HG03025 (cell line): ENCODE measurements at regions not wholly inside any gene's neighbourhood (a gene's known extent, or its start where the extent isn't known, plus 50 kb on each side); places are given as distances from the start of the nearest gene placed in this dataset.

ENCODE experiments used
- ATAC-seq: cut with Tn5 transposase; IDR thresholded peaks from one replicate; pipeline ENCODE4 v1.9.1; 2021; ENCODE audit warnings: mild to moderate bottlenecking, moderate library complexity; ENCODE audit not compliant: unreplicated experiment, low FRiP score

DNA sequence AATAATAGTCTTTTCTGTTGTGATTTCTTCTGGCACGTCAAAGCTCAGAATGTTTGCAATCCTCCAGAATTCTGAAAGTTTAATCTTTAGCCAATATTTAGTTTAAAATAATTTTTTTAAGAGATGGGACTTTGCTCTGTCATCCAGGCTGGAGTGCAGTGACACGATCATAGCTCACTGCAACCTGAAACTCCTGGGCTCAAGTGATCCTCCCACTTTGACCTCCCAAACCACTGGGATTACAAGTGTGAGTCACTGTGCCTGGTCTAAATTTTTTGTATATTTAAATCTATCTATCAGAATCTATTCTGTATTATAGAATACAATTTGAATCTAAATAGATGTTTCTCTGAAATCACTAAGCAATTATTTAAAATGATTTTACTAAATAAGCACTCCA, 572.7 kb downstream of the VRK1 start:
- ATAC-seq: no peak

DNA sequence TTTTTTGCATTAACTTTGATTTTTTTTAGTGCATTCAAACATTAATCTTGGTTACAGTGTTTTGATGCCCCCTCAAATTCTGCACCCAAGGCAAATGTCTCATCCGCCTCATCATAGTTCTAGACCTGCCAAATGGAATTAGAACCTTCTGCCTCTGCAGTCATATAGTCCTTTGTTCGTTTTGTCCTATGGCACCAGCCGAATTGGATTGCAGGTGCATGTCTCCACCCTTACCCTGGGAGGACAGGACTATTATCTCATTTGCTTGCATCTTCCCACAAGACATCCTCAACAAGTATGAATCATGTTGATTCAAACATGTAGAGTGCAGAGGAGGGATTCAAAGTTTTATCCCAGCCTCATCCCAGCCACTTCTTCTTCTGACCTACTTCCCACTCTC, 579.1 kb downstream of the VRK1 start:
- ATAC-seq: no peak

DNA sequence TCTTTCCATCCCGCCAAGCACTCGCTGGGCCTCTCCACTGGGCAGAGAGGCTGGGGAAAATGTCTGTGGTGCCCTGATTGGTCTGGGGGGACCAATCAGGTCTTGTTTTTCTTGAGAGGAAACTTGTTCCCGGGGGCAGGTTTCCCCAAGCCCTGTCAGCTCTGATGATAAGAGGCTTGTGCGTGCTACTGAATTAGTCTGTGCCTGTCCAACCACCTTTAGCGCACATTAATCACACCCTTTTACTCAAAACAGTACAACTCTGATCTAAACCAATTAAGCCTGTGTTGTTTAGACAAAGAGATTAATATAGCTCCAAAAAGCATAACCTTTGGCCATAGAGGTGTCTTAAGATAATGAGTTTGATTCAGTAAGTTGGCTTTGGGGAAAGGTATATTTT, 580.4 kb downstream of the VRK1 start:
- ATAC-seq: no peak

DNA sequence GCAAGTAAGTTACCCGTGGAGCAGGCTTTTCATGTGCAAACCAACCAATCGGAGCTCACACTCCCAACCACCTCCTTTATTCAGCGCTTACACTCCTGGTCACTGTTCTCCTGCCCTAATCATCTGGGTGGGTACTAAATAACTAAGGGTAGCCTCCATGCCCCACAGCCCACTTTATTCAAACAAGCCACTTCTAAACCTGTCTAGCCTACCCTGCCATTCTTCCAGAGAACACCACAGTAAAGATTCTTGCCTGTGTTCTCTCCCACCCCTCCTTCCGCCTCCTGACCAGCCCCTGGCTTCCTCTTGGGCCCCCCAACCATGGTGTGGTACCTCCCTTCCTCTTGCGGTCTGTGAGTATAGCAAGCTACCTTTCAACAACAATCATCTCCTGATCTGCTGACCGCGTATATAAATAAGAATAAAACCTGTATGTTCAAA, 581.9 kb downstream of the VRK1 start:
- no peak for ATAC-seq

DNA sequence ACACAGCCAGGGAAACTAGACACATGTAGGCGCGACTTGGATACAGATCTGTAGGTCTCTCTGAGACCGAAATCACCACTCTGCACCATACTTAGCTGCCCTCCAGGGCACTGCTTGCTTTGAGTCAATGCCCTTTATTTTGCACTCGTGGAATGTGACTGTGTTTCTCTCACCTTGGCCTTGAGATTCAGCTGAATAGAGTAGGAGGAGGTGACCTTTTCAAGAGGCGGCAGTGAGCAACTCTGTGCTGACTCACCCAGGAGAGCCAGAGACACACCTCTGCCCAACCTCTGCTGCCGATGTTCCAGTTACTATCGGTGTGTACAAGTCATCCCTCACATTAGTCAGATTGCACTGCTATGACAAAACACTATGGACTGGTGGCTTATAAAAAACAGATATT, 583.4 kb downstream of the VRK1 start:
- no peak for ATAC-seq

DNA sequence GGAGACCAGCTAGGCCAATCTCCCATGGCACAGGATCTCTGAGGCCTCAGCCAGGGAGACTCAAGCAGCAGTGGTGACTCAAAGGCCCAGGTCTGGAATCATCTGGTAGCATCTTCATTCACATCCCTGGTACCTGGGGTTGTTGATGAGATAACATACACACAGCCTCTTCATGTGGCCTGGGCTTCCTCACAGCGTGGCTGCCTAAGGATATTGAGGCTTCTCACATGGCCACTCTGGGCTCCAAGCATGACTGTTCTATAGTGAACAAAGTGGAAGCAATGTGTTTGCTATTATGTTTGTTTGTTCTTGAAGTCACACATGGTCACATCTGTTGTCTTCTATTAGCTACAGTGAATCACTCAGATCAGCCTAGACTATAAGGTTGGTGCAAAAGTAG, 584.1 kb downstream of the VRK1 start:
- no peak for ATAC-seq

DNA sequence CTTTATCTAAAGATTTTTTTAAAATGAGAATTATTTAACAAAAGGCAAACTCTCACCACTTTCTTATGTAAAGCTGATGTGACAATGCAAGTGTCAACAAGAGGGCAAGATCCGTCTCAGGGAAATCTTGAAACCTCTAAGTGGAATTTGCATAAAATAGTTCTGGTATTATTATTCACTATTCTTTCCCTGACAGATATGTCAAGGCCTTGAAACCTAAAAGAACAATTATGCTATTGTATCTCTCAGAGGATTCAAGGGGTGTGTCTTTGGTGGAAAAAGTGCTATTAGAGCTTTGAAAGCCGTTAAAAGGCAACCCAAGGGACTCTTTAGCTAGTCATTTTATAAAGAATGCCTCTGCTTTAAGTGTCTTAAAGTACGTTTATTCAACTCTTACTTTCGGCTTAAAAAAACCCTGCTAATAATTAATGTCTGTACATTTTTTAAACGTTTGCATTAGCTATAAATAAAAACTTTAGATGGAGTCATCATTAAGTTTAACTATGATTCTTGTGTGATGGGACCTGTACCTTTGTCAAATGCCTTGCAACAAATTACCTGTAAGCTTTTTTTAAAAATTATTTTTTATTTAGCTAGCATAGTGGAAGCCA, 585.5 kb downstream of the VRK1 start:
- no peak for ATAC-seq

DNA sequence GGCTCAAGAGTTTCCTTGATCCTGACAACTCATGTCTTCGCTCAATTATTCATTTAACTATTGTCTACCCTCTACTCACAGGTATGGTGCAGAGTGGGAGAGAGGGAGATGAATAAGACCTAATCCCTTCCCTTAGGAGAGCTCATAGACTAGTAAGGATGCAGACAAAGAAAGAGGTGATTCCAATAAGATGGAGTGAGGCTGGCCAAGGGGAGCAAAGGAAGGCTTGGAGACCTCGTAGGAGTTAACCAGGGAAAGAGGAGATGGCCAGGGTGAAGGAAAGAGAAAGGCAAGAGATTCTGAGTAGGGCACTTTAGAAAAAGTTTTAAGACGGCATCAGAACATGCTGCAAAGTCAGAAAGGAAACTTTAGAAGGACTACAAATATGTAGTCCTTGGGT, 588.5 kb downstream of the VRK1 start:
- ATAC-seq: no peak

DNA sequence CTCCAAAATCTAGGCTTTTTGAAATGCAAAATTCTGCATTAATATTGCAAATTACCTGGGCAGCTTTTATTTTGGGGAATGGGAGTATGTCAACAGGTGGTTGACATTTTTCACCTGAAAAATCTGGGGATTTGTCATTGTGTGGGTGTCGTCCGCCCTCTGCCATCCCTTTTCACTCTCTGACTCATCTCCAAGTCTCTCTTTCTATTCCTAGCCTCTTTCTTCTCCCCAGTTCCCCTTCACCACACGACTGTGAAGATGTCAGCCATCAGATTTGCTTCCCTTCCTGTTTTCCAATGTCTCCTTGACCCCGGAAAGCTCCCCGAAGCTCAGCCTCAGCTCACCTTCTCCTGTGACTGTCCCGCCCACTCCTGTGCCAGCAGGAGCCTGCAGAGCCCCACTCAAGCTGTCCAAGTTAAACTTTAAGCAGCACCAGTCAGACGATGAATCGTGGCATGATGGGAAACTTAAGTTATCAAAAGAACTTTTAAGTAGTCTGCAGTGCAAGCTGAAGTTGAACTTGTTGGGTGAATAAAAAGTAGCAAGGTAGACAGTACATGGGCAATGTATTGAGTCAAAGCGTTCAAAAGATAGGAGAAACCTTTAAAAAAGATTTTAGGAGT, 590.2 kb downstream of the VRK1 start:
- no peak for ATAC-seq

DNA sequence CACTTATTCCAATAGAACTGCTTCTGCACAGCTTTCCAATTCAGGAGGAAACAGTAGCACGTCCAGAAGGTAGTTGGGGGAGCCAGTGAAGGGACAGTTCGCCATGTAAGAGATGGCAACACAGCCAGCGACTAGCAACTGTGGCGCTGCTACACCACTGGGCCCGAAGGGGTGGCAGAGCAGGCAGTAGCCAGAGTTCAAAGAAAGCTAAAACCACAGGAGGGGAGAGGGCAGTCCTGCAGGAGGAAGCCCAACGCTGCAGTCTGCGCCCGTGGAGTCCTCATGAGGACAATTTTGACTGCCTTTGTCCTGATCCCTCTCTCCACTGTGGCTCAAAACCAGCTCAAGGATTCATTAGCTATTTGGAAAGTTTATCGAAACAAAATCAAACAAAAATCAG, 591.2 kb downstream of the VRK1 start:
- ATAC-seq: no peak

DNA sequence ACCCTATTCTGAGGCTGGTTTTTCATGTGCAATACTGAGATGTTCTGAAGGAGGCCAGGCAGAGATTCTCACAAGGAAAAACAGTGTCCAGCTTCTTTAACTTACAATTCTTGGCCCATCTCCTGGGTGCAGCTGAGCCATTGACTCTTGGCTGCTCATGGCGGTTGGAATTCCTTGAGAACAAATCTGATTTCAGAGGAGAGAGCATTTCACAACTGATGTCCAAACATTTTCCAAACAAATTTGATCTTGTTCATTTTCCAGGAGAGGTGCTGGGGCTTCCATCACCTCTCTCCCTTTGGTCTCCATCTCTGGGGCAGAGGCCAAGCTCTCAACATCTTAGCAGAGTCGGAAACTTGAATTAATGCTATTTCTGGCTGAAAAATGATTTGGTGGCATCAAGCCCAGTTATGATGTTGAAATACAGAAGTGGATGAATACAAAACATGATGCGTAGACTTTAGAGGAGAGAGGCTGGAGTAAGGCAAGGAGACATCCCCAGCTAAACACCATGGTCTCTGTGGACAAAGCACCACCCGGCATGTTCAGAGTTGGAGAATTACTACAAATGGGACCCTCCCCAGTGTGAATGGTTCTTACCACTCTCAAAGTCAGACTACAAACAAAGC, 593.0 kb downstream of the VRK1 start:
- no peak for ATAC-seq

DNA sequence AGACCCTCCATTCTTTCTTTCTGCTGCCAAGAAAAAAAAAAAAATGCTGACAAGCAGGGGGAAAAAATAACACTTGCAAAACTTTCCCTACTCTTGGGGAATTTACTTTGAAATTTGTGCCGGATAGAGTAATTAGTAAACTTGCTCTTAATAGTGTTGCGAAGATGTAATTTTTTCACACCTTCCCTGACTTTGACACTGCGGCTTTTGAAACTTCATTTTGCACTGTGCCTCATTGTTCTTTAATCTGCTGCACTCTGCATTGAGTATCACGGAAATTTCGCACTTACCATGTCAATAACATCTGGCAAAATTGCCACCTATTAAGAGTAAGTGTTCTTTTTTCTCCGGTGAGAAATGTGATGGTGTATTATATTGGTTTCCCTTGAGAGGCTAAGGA, 596.1 kb downstream of the VRK1 start:
- ATAC-seq: no peak

DNA sequence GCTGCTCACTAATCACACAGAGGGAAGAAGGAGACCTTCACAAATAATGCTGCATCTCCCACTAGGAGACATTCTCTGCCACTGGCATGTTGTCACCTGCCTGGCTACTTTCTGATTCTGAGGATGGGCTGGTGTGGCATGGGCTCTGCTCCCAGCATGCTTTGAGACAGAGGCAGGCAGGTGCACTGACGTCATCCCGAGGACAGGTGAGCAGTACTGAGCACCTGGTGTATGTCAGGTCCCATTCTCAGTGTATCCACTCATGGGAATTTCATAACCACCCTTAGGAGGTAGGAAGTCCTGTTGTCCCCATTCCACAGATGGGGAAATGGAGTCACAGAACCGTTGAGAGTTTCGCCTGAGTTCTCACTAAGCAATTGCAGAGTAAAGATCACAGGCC, 597.9 kb downstream of the VRK1 start:
- ATAC-seq: no peak

DNA sequence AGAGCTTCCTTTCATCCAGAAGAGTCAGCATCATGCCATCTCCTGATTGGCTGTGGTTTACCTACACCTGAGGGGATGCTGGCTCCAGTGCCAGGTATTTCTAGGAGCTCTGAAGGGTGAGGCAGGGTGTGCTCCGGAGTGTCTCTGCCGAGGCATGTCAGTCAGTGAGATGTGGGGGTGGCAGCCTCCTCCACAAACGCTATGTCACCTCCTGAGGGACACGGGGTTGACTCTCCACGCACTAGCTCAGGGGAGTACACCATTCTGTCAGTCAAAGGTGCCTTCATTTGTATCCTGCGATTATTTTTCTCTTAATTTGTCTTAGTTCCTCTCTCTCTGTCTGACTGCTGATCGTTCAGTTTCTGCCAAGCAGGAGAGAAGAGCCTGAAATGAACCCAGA, 604.5 kb downstream of the VRK1 start:
- no peak for ATAC-seq

DNA sequence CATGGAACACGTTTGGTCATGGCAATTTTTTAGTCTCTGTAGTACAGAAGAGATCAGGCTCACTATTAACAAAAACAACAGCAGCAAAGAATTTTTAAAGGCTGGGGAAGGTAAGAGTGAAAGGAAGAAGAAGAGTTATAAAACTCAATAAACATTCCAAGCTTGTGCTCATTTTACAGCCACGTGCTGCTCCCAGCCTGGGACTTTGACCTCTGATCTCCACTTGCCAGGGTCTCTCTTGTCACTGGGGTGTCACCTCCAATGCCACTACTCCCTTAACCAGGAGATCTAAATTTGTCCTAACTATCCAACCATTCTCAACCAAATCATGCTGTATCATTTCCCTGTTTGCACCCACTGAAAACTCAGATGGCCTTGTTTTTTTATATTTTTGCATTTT, 605.1 kb downstream of the VRK1 start:
- no peak for ATAC-seq

DNA sequence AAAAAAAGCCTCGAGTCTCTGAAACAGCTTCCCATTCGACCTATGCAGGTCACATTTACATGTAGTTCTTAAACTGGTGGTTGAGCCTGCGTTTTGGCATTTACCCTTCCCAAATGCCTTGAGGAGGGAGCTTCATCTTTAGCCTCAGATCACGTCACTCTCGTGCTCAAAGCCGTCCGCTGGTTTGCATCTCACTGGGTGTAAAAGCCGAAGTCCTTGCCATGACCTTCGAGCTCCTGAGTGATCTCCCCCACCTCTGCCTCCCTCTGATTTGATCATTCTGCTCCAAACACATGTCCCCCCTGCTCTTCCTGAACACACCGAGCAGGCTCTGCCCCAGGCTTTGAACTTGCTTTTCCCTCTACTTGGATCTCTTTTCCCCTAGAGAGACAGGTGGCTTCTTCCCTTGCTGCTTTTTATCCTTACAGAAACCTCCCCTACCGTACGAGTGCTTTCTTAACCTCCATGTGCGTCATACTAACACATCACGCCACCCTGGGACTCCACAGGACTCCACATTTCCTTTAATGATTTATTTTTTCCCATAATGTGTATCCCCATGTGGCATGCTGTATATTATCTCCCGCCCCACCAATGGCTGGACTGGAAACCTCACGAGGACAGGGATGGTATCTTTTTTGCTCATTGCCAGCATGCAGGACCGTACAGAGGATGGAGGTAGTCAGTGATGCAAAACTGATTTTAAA, 610.7 kb downstream of the VRK1 start:
- ATAC-seq: no peak

DNA sequence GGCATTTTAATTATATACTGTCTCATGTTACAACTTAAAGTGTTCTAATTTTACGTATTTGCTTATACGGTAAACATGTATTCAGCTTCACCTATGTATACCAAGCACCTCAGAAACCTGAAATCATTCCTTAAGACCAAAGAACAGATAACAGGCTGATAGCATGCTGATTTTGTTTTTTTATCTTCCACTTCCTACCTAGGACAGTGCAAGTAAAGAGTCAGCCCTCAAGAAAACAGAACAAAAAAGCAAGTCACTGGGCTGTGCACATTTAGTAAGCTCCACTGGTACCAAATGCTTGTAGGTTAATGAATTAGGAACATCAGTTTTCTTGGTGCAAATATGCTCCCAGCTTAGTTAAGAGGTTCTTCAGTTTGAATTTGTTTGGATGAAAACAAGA, 611.3 kb downstream of the VRK1 start:
- ATAC-seq: no peak

DNA sequence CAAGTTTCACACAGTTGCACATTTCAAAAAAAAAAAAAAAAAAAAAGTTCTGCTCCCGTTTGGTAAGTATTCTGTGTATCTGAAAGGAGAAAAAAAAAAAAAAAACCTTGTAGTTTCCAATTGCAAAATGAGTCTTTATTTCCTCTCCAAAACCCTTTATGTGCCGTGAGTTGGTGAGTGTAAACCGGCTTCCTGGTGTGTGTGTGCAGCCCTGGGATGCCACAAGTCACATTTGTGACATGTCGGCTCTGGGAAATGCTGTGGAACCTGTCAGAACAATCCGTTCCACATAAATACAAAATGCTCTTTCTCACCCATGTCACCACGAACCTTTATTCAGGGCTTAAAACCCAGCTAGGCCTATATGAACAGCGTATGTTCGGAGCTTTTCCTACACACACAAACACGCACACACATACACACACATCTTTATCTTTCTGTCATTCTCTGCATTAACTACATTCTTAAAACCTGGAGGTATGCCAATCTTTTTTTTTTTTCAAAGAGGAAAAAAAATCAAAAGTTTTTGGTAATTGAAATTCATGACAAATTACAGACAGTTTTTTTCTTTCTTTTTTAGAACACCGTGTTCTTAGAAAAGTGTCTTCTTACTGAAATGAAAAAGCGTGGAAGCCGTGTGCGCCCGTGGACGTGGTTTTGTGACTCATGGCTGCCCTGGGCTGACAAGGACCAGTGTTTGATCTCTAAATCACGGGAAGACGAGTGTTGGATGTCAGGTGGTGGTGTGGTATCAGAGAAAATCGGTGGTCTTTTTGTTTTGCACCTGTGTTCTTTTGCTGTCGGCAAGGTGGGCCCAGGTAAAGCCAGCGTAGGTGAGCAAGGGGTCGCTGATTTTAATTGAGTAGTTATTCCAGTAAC, 612.0 kb downstream of the VRK1 start:
- ATAC-seq: no peak

DNA sequence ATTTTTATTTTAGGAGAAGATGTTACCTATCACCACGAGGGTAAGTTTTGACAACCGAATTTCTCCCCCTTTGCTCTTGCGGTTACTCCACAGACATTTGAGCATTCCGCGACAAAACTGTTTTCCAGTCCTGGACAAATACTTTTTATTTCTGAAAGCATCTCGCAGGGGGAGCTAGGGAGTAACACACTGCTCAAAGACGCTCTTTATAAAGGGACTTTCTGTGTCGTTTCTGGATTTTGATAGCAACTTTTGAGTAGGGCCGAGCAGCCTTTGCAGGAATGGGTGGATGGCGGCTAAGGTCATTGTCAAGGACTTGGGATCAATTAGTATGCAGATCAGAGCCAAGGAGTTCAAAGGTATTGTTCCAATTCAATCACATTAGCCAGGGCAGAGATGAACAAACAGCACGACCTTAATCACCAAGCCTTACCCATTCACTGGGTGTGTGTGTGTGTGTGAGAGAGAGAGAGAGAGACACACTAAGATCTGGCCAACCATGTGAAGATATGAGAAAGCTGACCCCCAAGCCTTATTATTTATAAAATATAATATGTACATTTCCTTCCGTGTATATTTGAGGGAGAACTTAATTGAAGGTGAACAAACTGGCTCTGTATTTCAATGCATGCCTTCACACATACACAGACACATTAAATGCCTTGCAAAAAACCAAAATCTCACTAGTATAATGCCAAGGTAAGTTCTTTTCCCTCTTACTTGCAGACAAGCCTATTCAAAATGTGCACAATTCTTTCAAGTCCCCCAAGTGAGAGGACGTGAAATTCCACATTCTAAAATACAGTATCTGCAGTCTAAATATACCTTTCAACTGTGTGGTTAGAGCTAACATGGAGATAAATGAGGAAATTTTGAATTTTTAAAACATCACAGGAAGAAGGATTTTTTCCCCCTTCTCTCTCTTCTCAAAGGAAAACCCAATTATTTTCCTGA, 613.8 kb downstream of the VRK1 start:
- ATAC-seq: no peak
